Muscle of back (tissue), 3 donors: ENCODE measurements at regions not wholly inside any gene's neighbourhood (a gene's known extent, or its start where the extent isn't known, plus 50 kb on each side); places are given as distances from the start of the nearest gene placed in this dataset.

Source experiments
- DNase-seq, 3 donors: peaks; one replicate each; pipeline versions ENCODE4 v3.0.0 to v3.0.0-alpha.2; 2013

- no peak for DNase-seq
These were observed 396.5 kb downstream of the PRDM5 start for GRCh38 chr4:120526033-120526432.

- DNase-seq: no peak
These were observed 397.4 kb downstream of the PRDM5 start for GRCh38 chr4:120525106-120525505.

- DNase-seq: no peak
These were observed 398.3 kb downstream of the PRDM5 start for GRCh38 chr4:120524237-120524636.

GRCh38 chr4:120520761-120521160, 401.8 kb downstream of the PRDM5 start:
- no peak for DNase-seq

GRCh38 chr4:120517966-120518365, 404.6 kb downstream of the PRDM5 start:
- peak; percentile 1 to 16 (median 12) for DNase-seq

GRCh38 chr4:120509719-120510118, 412.8 kb downstream of the PRDM5 start:
- no peak for DNase-seq

- DNase-seq: no peak
These were observed 413.3 kb downstream of the PRDM5 start for GRCh38 chr4:120509222-120509621.

GRCh38 chr4:120508036-120508435, 414.5 kb downstream of the PRDM5 start:
- peak in 1 of 3 donors; percentile 9 for DNase-seq

GRCh38 chr4:120506536-120506935, 416.0 kb downstream of the PRDM5 start:
- DNase-seq: no peak

- no peak for DNase-seq
These were observed 423.8 kb downstream of the PRDM5 start for GRCh38 chr4:120498678-120499077.

GRCh38 chr4:120491481-120491880, 424.8 kb upstream of the MAD2L1 start:
- DNase-seq: peak in 1 of 3 donors; percentile 12

- DNase-seq: peak; percentile 9 to 57 (median 16)
These were observed 415.1 kb upstream of the MAD2L1 start for GRCh38 chr4:120481756-120482155.

GRCh38 chr4:120472447-120473131, 405.9 kb upstream of the MAD2L1 start:
- no peak for DNase-seq

GRCh38 chr4:120466429-120466828, 399.8 kb upstream of the MAD2L1 start:
- DNase-seq: no peak

GRCh38 chr4:120454788-120455187, 388.1 kb upstream of the MAD2L1 start:
- DNase-seq: no peak

GRCh38 chr4:120452536-120452935, 385.9 kb upstream of the MAD2L1 start:
- DNase-seq: no peak

GRCh38 chr4:120452001-120452400, 385.4 kb upstream of the MAD2L1 start:
- DNase-seq: peak in 1 of 3 donors; percentile 24

- peak in 2 of 3 donors; percentile 18 to 54 for DNase-seq
These were observed 381.1 kb upstream of the MAD2L1 start for GRCh38 chr4:120447774-120448173.

GRCh38 chr4:120446051-120446567, 379.5 kb upstream of the MAD2L1 start:
- DNase-seq: no peak

GRCh38 chr4:120445186-120445585, 378.5 kb upstream of the MAD2L1 start:
- peak in 1 of 3 donors; percentile 23 for DNase-seq

GRCh38 chr4:120443116-120443515, 376.5 kb upstream of the MAD2L1 start:
- peak; percentile 26 to 82 (median 62) for DNase-seq

- no peak for DNase-seq
These were observed 374.1 kb upstream of the MAD2L1 start for GRCh38 chr4:120440730-120441129.

GRCh38 chr4:120435179-120435578, 368.5 kb upstream of the MAD2L1 start:
- DNase-seq: no peak

GRCh38 chr4:120434756-120435155, 368.1 kb upstream of the MAD2L1 start:
- no peak for DNase-seq
